Smooth muscle cell (in vitro differentiated cells): ENCODE measurements at regions not wholly inside any gene's neighbourhood (a gene's known extent, or its start where the extent isn't known, plus 50 kb on each side); places are given as distances from the start of the nearest gene placed in this dataset.

Experiments used
- DNase-seq: peaks from one replicate; lab custom pipeline; 2025; ENCODE audit not compliant: unreplicated experiment; lab: John Stamatoyannopoulos, UW
- H2AFZ ChIP-seq: fragments of 200-600 bp; sonication (generic); 2 replicates; pipeline ENCODE4 v1.6.0; 2016; ENCODE audit warnings: antibody characterized with exemption, low read depth, mild to moderate bottlenecking
- H3F3A ChIP-seq: fragments of 200-600 bp; sonication (generic); 2 replicates; pipeline ENCODE4 v1.6.0; 2017; ENCODE audit warnings: antibody characterized with exemption, low read depth
- H3K27ac ChIP-seq: fragments of 200-600 bp; sonication (generic); 2 replicates; pipeline ENCODE4 v1.5.1; 2016; ENCODE audit warnings: low read depth, mild to moderate bottlenecking
- H3K27me3 ChIP-seq: fragments of 200-600 bp; sonication (generic); 2 replicates; pipeline ENCODE4 v1.6.1; 2016; ENCODE audit warnings: low read depth, mild to moderate bottlenecking
- H3K36me3 ChIP-seq: fragments of 200-600 bp; sonication (generic); 2 replicates; pipeline ENCODE4 v1.5.1; 2016; ENCODE audit warnings: low read depth
- H3K4me1 ChIP-seq: fragments of 200-600 bp; sonication (generic); 2 replicates; pipeline ENCODE4 v1.5.1; 2016; ENCODE audit warnings: low read depth
- H3K4me2 ChIP-seq: fragments of 200-600 bp; sonication (generic); 2 replicates; pipeline ENCODE4 v1.6.0; 2016; ENCODE audit warnings: mild to moderate bottlenecking
- H3K4me3 ChIP-seq: fragments of 200-600 bp; sonication (generic); 2 replicates; pipeline ENCODE4 v1.5.1; 2016; ENCODE audit warnings: mild to moderate bottlenecking
- H3K79me2 ChIP-seq: fragments of 200-600 bp; sonication (generic); 2 replicates; pipeline ENCODE4 v1.6.0; 2016; ENCODE audit warnings: low read depth, mild to moderate bottlenecking
- H3K9ac ChIP-seq: fragments of 200-600 bp; sonication (generic); 2 replicates; pipeline ENCODE4 v1.6.0; 2016; ENCODE audit warnings: low read depth
- H3K9me3 ChIP-seq: fragments of 200-600 bp; sonication (generic); replicated peaks from 2 replicates; pipeline ENCODE4 v1.5.1; 2016; ENCODE audit warnings: low read depth
- H4K20me1 ChIP-seq: fragments of 200-600 bp; sonication (generic); 2 replicates; pipeline ENCODE4 v1.6.0; 2016; ENCODE audit warnings: low read depth
- WGBS: methylation state at CpG from one replicate; pipeline ENCODE4 v1.1.7; 2016; ENCODE audit warnings: low lambda C conversion rate; 5-methylcytosine and 5-hydroxymethylcytosine counted together
- TF ChIP-seq, protein P1 (sequence below): fragments of 200-600 bp; sonication (generic); IDR thresholded peaks from 2 replicates; pipeline ENCODE4 v1.5.1; 2017; ENCODE audit warnings: borderline replicate concordance, mild to moderate bottlenecking, antibody characterized with exemption; ENCODE audit not compliant: insufficient read depth, poor library complexity, severe bottlenecking

DNA sequence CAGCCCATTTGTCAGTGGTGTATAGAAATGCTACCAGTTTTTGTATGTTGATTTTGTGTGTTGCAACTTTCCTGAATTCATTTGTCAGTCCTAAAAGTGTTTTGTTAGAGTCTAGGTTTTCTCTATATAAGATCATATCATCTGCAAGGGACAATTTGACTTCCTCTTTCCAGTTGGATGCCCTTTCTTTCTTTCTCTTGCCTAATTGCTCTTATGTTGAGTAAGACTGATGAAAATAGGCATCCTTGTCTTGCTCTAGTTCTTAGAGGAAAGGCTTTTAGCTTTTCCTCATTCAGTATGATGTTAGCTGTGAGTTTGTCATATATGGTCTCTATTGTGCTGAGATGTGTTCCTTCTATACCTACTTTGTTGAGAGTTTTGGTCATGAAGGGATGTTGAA is 161.7 kb upstream of the TPK1 start:
- TF ChIP-seq, protein P1, sequence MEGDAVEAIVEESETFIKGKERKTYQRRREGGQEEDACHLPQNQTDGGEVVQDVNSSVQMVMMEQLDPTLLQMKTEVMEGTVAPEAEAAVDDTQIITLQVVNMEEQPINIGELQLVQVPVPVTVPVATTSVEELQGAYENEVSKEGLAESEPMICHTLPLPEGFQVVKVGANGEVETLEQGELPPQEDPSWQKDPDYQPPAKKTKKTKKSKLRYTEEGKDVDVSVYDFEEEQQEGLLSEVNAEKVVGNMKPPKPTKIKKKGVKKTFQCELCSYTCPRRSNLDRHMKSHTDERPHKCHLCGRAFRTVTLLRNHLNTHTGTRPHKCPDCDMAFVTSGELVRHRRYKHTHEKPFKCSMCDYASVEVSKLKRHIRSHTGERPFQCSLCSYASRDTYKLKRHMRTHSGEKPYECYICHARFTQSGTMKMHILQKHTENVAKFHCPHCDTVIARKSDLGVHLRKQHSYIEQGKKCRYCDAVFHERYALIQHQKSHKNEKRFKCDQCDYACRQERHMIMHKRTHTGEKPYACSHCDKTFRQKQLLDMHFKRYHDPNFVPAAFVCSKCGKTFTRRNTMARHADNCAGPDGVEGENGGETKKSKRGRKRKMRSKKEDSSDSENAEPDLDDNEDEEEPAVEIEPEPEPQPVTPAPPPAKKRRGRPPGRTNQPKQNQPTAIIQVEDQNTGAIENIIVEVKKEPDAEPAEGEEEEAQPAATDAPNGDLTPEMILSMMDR = no peak

DNA sequence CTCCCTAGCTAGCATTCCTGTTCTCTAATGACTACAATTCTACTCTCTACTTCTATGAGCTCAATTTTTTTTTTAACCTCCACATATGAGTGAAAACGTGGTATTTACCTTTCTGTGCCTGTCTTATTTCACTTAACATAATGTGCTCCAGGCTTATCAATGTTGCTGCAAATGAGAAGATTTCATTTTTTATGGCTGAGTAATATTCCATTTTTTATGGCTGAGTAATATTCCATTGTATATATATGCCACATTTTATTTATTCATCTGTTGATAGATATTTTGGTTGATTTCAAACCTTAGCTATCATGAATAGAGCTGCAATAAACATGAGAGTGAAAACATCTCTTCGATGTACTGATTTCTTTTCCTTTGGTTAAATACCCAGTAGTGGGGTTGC is 159.6 kb upstream of the TPK1 start:
- peaks cover 10% of the 10 kb centered on the region for H3K9me3 ChIP-seq
- no peak overlapping the region for H3K27ac ChIP-seq
- H2AFZ ChIP-seq = no peak overlapping the region
- H3K79me2 ChIP-seq = no peaks in the 10 kb centered on the region
- H3K36me3 ChIP-seq = no peaks in the 10 kb centered on the region
- no peaks in the 10 kb centered on the region for H3F3A ChIP-seq
- H3K4me2 ChIP-seq = no peak overlapping the region
- H3K9ac ChIP-seq = no peak overlapping the region
- TF ChIP-seq, protein P1 = no peak
- H3K4me1 ChIP-seq = no peaks in the 10 kb centered on the region
- no peaks in the 10 kb centered on the region for H4K20me1 ChIP-seq
- WGBS = 71% methylated on average over 2 of the region's 2 CpGs
- H3K27me3 ChIP-seq = no peaks in the 10 kb centered on the region
- DNase-seq = no peak
- no peak overlapping the region for H3K4me3 ChIP-seq

More for the DNA sequence above, 161.7 kb upstream of the TPK1 start:
- Histone ChIP-seq H3K4me2 (no peak overlapping the region), H2AFZ (no peak overlapping the region), H3K4me3 (no peak overlapping the region), H3K36me3 (no peaks in the 10 kb centered on the region), H3F3A (no peaks in the 10 kb centered on the region), H3K27me3 (no peaks in the 10 kb centered on the region), H3K27ac (no peak overlapping the region), H4K20me1 (no peaks in the 10 kb centered on the region), H3K4me1 (no peaks in the 10 kb centered on the region), H3K9ac (no peak overlapping the region), H3K79me2 (no peaks in the 10 kb centered on the region), H3K9me3 (peaks cover 10% of the 10 kb centered on the region)
- no peak for DNase-seq

DNA sequence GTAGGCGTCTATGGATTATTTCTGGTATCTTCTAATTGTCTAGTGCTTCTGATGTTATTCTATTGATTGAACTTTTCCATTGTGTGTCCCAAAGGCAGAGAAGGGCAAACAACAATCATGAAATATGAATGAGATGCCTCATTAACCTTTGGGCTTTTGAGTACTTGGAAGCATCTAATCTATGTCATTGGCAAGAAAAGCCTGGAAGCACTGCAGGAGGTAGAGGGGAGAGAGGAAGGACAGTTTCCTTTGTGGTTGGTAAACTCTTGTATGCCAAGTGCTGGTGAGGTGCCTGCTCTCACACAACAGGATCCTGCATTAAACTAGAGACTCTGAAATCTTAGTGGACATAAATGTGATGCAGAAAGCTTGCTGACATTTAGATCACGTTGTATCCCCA is 155.2 kb upstream of the TPK1 start:
- DNase-seq = no peak
- 93% methylated on average over 2 of the region's 2 CpGs for WGBS
- H2AFZ ChIP-seq = no peak overlapping the region
- H3K36me3 ChIP-seq = no peaks in the 10 kb centered on the region
- no peaks in the 10 kb centered on the region for H3K9me3 ChIP-seq
- H3K27me3 ChIP-seq = no peaks in the 10 kb centered on the region
- H3K79me2 ChIP-seq = no peaks in the 10 kb centered on the region
- H3F3A ChIP-seq = no peaks in the 10 kb centered on the region
- H3K9ac ChIP-seq = no peak overlapping the region
- H3K4me2 ChIP-seq = no peak overlapping the region
- no peaks in the 10 kb centered on the region for H4K20me1 ChIP-seq
- TF ChIP-seq, protein P1 = no peak
- H3K27ac ChIP-seq = no peak overlapping the region
- no peak overlapping the region for H3K4me3 ChIP-seq
- H3K4me1 ChIP-seq = no peaks in the 10 kb centered on the region

DNA sequence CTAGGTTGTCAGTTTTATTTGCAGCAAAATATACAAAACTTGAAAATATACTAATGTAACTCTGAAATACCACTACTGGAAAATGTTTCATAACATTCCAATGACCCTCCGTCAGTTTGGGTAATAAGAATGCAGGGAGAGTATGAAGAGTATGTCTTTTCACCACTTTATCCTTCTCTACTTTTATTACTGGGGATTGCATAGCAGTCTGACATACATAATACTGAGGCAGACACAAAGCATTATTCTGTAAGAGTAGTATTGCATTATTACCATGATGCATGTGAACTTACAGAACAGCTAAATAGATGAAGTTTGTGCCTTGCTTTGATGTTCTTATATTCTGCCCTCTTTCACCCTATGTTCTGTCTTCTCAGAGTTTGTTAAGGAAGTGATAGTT is 151.8 kb upstream of the TPK1 start:
- TF ChIP-seq, protein P1 = no peak
- Histone ChIP-seq H4K20me1 (no peaks in the 10 kb centered on the region), H3F3A (no peaks in the 10 kb centered on the region), H3K27me3 (no peaks in the 10 kb centered on the region), H3K36me3 (no peaks in the 10 kb centered on the region), H3K27ac (no peak overlapping the region), H3K4me3 (no peak overlapping the region), H3K79me2 (no peaks in the 10 kb centered on the region), H3K9me3 (no peaks in the 10 kb centered on the region), H3K4me1 (no peaks in the 10 kb centered on the region), H3K9ac (no peak overlapping the region), H3K4me2 (no peak overlapping the region), H2AFZ (no peak overlapping the region)
- 68% methylated on average over 1 of the region's 1 CpG for WGBS
- DNase-seq = no peak
